D341Med (cell line): ENCODE measurements at regions not wholly inside any gene's neighbourhood (a gene's known extent, or its start where the extent isn't known, plus 50 kb on each side); places are given as distances from the start of the nearest gene placed in this dataset.
"Not testable (repeated sequence)": the region's sequence is repeated elsewhere in the genome, so short reads cannot be mapped to it uniquely, and the experiment has no call there.

Experiments used
- DNase-seq: peaks from one replicate; pipeline ENCODE4 v3.0.0; 2012; ENCODE audit warnings: low spot score

DNA sequence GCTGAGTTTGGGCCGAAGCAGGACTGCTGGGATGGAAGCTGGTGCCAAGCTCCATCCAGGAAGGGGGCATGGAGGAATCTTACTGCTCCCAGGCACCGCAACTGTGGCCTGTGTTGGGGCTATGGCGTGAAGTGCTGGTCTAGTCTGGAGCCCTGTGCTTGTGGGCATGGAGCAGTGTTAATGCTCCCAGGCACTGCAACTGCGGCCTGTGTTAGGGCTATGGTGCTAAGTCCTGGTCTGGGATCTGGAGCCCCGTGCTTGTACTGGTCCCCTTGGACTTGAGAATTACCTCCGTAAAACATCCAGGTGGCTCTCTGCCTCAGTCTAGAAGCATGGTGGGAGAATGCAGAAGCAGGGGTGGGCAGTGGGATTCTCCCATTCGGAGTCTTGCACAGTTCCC lies 1379.4 kb upstream of the ACVR2A start:
- no peak for DNase-seq

DNA sequence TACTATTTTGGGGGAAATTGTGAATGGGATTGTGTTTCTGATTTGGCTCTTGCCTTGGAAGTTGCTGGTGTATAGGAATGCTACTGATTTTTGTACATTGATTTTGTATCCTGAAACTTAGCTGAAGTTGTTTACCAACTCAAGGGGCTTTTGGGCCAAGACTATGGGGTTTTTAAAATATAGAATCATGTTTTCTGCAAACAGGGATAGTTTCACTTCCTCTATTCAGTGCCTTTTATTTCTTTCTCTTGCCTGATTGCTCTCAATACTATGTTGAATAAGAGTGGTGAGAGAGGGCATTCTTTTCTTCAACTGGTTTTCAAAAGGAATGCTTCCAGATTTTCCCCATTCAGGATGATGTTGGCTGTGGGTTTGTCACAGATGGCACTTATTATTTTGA lies 1383.8 kb upstream of the ACVR2A start:
- DNase-seq, result no peak

DNA sequence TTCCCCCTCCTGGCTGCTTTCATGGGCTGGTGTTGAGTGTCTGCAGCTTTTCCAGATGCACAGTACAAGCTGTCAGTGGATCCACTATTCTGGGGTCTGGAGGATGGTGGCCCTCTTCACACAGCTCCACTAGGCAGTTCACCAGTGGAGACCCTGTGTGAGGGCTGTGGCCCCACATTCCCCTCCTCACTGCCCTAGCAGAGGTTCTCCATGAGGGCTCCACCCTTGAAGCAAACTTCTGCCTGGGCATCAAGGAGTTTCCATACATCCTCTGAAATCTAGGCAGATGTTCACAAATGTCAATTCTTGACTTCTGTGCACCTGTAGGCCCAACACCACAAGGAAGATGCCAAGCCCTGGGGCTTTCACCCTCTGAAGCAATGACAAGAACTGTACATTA lies 1386.2 kb upstream of the ACVR2A start:
- DNase-seq, result no peak

DNA sequence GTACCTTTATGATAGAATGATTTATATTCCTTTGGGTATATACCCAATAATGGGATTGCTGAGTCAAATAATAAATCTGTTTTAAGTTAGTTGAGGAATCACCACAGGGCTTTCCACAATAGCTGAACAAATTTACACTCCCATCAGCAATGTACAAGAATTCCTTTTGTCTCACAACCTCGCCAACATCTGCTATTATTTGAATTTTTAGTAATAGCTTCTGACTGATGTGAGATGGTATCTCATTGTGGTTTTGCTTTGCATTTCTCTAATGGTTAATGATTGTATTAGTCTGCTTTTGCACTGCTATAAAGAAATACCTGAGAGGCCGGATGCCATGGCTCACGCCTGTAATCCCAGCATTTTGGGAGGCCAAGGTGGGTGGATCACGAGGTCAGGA lies 1387.6 kb upstream of the ACVR2A start:
- DNase-seq, result no peak

DNA sequence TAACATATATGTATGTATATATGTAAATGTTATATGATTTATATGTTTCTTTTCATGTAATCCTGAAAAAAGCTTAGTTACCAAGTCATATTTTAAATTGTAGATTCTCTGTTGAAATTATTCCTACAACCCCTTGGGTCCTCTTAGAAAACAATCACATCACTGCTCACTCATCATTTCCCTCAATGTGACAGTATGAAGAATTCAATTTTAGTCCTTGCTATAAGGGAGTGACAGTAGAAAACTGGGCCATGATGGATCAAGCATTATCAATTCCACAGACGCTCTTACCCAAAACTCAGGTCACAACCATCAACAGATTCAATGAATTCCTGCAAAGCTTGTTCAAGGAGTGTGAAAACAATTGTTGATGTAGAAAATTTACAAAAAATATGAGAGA lies 1389.5 kb upstream of the ACVR2A start:
- no peak for DNase-seq

DNA sequence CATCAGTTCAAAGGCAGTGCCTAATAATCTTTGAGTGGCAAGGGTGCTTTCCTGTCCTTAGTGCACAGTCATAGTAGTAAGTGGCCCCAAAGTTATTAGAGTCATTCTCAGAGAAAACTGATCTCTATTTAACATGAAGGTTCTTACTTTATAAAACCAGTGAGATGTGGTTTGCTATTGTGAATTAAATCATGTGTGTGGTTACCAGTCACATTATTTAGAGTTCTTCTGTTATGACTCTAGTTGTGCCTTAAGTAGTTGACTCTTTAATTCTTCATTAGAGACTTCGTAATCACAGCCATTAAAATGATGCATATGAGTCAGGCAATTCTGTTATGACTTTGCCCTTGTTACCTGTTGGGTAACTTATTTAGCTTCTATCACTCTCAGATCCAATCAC lies 1392.9 kb upstream of the ACVR2A start:
- DNase-seq, result no peak

DNA sequence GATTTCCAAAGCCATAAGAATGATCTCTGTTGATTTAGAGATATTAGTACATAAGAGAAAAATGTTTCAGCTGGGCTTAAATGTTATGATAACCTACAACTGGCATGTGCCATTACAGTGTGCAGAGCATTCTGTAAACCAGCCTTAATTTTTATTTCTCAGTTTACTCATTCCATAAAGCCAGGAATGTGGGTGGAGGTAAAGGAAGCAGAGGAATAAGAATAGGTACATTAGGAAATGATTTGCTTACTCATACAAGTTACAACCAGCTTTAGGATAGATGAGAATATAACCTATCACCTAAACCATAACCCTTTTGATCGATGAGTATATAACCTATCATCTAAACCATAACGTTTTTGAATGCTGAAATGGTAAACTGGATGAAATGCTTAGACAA lies 1394.7 kb upstream of the ACVR2A start:
- no peak for DNase-seq

DNA sequence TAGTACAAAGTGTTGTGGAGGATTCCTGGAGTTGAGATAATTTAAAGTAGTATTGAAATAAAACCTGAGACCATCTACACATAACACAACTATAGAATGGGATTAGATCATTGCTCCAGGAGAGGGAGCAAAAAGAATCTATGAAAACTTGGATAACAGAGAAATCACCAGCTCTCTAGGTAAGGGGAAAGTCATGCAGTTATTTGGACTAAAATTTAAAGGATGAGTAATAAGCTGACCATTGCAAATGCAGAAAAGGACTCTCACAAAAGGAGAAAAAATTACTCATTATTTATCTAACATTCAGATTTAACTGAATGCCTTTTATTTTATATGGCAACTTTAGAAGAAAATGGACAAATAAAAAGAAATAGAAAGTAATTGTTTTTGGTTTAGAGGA lies 1399.8 kb upstream of the ACVR2A start:
- DNase-seq, result no peak

DNA sequence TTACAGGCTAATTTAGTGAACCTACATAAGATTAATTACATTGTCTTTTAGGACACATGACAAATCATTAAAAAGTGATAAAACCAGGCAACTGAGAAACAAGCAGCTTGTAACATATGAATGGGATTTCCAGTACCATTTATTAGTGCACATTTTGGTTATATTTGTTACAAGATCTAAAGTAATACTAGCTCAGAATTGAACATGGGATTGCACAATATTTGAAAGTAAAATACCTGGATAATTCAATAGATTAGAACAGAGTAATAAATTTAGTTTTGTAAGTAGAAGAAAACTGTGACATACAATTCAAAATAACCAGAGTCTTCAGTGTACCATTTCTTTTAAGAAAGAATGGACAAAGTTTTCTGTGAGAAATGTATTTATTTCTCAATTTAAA lies 1400.7 kb upstream of the ACVR2A start:
- no peak for DNase-seq

DNA sequence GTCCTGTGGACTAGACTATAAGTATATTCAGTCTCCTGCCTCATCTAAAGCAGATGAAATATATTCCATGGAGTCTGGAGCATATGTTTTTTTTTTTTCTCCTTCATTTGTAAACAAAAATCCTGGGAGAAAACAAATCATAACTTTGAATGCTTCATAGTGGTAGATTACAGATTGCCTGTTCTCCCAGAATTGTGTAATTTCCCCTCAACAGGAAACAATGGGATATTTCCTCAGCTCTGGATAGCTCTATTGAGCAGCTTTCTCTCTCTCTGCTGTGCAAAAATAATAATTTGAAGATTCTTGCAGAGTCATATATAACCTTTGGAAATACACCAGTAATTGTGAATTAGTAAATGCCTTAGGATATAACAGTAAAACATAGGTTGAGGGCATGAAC lies 1406.6 kb upstream of the ACVR2A start:
- no peak for DNase-seq

DNA sequence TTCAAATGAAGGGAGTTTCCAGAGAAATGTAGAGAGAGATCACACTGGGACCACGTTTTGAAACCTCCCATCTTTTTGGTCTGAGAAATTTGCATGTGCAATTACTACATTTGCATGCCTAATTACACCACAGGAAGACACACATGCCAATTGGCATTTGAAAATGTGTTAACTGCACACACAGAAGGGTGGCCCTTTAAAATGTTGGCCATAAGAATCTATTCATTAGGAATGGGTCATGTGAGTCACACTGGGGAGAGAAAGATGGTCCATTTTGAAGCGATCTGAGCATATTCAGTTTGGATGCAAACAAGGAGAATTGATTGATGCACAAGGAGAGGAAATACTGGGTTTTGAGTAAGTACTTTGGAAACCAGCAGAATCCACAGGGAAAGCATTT lies 1407.1 kb upstream of the ACVR2A start:
- DNase-seq, result no peak

DNA sequence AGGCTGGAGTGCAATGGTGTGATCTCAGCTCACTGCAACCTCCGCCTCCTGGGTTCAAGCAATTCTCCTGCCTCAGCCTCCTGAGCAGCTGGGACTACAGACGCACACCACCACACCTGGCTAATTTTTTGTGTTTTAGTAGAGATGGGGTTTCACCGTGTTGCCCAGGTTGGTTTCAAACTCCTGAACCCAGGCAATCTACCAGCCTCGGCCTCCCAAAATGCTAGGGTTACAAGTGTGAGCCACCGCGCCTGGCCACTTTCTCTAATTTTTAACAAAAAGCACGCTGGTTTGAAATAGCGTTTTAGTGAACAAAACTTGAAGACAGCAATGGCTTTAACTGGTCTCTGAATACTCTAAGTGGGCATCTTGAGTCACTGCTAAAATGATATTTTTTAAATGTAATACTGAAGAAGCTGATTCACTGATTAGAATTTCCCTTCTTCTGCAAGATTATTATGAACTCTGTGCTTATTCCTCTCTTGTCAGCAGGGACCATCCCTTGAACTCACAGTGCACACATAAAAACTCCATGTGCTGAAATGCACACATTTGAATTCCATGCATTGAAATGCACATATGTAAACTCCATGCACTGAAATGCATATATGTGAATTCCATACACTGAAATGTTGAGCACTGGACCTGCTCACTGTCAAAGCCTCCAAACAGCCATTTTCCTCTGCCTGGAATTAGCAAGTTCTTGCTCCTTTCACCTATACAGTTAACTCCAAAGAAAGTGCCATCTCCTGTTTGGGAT lies 1411.5 kb upstream of the ACVR2A start:
- DNase-seq, result no peak

DNA sequence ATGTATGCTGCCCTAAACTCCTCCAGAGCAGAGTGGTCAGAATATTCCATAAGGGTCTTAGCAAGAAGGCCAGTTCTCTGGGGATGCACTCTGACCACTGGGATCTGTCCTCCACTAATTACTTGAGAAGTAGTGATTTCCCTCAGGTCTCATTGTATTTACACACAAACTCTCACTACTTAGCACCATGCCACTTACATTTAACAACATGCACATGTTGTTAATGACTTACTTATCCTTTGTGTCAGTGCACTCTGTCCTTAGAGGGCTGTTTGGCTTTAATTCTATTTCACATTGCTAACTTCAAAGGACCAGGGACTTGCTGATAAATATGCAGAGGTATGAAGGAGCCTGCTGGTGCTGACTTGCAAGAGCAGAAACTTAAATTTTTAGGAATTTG lies 1415.5 kb upstream of the ACVR2A start:
- DNase-seq, result no peak

DNA sequence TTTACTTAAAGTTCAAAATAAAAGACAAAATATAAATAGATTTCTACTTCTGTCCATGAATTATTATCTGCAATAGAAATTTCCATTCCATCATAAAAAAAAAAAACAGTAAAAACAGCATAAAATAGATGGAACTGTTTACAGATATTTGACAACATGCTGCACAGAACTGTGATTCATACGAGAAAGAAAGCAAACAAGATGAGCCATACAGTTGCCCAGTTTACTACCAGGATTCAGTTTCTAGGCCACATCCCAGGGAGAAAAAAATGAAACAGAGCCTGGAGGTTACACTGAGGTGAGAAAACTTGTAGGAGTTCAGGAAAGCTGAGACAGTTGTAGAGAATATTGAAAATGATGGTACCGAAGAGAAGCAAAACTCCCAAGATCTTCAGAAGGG lies 1426.9 kb upstream of the ACVR2A start:
- DNase-seq, result no peak

DNA sequence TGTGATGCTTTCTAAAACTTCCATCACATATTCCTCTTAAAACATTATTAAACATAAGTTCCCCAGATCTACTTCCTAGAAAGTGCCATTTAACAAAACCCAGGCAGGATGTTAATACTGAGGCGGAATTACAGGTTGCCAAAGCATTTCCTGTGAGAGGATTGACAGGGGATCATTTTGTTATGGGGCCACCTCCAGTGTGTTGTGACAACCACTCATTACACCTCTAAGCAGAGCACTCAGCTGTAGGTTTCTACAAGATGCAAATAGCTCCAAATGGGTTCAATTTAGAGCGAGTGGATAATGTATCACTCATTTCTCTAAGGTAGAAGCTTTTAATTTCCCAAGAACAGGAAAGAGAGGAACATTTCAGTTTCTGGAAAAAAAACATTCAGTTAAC lies 1429.5 kb upstream of the ACVR2A start:
- no peak for DNase-seq

DNA sequence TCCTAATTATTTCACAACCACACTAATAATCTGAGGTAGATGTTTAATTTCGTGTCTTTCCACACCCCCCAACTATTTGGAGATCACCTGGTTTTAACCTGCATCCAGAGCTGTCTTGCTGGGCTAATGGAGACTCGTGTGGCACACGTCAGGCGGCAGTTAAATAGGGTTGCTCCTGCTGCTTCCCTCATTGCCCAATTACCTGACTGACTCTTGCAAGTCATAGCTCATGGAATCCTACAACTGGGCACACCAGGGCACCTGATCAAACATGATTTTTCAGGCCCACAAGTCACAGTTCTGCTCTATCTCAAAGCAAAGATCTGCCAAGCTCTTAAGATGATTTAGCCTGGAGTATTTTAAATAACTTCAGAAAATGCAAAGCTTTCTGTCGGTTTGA lies 1430.4 kb upstream of the ACVR2A start:
- DNase-seq, result no peak

DNA sequence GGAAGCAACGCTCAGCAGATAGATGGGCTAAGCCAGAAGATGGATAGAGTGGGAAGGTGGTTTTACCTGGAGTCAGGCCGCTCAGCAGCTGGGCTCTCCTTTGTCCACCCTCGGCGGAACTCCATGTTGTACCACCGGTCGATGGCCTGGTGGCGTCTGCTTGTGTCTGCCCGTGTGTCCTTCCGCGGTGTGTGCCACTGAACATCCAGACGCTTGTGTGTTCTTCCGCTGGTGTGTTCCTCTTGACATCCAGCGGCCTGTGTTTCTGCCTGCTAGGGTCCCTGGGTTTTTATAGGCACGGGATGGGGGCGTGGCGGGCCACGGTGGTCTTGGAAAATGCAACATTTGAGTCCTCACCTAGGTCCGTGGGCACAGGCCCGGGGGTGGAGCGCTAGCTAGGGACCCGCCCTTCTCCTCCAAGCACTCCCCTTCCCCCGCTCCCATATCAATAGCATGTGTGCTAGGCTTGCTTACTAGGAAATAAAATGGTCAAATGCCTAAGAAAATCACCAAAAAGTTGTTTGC lies 1431.7 kb upstream of the ACVR2A start:
- DNase-seq, result no peak

DNA sequence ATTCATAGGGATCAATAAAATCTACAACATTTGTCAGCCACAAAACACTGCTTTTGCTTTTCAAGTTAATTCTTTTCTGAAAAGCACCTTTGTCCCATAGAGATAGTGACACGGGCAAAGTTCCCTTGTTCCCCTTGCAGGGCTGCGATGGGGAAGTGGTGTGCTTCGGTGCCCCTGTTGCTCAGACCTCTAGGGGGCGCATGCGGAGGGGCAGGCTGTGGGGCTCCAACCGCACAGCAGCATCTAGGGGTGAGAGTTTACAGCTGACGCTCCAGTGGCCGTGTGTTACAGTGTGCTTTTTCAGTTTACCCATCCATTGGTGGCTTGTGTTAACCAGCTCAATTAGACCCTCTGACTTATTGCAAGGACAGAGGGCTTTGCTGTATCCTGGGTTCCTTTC lies 1432.2 kb upstream of the ACVR2A start:
- DNase-seq, result no peak

DNA sequence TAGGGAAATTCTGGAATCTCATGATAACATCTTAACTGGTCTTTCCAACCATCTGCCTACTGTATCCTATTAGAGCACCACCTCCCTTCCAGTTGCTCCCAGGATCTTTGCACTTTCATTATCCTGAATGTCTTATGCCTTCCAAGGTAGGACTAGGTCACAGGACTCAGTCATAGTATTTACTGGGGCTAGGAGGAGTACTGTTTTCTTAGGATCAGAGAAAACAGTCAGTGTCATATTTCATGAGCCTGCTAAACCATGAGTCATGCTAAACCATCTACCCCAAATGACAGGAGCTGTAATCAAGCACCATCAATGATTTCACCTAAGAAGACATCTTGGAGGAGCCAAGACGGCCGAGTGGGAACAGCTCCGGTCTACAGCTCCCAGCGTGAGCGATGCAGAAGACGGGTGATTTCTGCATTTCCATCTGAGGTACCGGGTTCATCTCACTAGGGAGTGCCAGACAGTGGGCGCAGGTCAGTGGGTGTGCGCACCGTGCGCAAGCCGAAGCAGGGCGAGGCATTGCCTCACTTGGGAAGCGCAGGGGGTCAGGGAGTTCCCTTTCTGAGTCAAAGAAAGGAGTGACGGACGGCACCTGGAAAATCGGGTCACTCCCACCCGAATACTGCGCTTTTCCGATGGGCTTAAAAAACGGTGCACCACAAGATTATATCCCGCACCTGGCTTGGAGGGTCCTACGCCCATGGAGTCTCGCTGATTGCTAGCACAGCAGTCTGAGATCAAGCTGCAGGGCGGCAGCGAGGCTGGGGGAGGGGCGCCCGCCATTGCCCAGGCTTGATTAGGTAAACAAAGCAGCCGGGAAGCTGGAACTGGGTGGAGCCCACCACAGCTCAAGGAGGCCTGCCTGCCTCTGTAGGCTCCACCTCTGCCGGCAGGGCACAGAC lies 1439.2 kb upstream of the ACVR2A start:
- DNase-seq, result not testable (repeated sequence)

DNA sequence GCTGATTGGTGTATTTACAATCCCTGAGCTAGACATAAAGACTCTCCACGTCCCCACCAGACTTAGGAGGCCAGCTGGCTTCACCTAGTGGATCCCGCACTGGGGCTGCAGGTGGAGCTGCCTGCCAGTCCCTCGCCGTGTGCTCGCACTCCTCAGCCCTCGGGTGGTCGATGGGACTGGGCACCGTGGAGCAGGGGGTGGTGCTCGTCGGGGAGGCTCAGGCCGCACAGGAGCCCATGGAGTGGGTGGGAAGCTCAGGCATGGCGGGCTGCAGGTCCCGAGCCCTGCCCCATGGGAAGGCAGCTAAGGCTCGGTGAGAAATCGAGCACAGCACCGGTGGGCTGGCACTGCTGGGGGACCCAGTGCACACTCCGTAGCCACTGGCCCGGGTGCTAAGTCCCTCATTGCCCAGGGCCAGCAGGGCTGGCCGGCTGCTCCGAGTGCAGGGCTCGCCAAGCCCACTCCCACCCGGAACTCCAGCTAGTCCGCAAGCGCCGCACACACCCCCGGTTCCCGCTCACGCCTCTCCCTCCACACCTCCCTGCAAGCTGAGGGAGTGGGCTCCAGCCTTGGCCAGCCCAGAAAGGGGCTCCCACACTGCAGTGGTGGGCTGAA lies 1441.2 kb upstream of the ACVR2A start:
- not testable (repeated sequence) for DNase-seq

DNA sequence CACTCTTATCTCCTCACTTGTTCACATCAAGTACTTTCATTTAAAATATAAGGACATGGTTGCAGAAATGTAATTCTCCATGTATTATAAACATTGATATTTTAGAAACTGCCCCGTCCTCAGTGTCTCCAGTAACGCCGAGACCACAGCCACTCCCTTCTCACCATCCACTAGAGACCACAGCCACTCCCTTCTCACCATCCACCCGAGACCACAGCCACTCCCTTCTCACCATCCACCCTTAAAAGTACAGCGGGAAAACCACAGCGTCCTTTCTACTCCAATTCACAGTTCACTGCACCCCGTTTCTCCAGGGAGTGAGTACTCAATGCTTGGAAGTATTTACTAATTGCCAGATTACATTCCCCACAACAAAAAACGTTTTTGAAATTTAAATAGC lies 1452.2 kb upstream of the ACVR2A start:
- no peak for DNase-seq

DNA sequence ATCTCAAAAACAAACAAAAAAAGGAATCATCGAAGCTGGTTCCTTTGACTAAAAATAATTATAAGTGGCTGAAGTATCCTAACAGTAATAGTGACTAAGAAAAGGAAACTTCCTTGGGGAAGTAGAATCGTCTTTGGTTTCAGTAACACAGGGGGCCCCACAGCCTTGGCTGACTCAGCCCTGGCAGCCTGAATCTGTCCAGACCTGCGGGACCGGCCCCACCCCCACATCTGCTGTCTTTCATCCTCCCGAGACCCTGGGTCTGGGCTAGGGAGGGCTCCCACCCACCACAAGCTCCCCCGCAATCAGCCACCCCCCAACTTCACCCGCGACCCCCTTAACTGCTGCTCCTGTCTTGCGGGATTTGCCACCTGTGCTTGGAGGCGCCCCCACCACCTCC lies 1452.6 kb upstream of the ACVR2A start:
- no peak for DNase-seq

DNA sequence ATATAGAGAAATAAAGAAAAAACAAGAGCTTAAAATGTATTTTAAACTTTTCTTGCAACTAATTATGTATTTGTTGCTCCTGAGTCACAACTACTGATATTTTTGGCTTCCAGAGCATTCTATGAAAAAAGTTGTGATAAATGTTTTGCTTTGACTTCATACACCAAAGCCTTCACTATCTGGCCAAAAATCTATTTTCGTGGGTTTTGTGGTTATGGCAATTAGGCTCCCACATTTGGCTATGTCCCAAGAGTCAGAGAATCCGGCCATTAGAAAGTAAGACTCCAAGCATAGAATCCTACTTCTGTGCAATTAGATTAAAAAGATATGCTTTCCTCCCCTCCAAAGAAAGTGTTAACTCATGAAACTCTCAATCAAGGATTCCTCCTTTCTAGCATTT lies 1456.1 kb upstream of the ACVR2A start:
- no peak for DNase-seq
